ENCODE measurements at regions not wholly inside any gene's neighbourhood (a gene's known extent, or its start where the extent isn't known, plus 50 kb on each side); places are given as distances from the start of the nearest gene placed in this dataset.

DNA sequence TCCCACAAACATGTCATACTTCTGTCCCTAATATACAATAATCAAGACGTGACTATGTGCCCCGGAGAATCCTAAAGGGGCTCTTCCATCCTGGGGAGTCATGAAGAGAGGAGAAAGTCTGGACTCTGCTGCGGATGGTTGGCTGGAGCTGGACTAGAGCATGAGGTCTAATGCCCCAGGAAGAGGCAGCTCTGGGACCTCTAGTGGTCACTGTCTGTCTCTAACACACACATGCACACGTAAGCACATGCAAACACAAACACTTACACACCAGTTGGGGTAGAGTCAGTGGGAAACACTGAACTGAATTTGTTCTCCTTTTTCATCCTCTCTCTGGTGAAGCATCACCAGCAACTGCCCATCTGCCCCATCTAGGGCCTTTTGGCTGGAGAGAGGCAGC lies 271.6 kb downstream of the TDRD15 start:
- peak; percentile 15 for DNase-seq (ENCODE audit: low spot score)

DNA sequence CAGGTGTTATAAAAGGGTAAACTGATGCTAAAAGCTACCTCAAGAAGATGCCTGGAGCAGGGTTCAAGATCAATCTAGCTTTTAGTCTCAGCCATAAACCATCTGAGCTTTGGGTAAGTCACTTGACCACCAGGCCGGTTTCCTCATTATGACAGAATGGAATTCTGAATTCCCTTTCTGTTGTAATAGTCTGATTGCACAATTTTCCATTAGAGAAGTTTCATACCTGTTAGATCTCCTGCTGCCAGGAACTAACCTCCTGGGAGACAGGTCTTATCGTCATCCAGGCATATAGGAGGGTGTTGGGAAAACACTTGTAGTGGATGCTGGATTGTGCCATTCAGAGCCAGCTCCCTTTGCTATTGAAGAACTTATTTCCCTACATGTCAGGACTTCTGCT lies 272.5 kb downstream of the TDRD15 start:
- no peak for DNase-seq (ENCODE audit: low spot score)

DNA sequence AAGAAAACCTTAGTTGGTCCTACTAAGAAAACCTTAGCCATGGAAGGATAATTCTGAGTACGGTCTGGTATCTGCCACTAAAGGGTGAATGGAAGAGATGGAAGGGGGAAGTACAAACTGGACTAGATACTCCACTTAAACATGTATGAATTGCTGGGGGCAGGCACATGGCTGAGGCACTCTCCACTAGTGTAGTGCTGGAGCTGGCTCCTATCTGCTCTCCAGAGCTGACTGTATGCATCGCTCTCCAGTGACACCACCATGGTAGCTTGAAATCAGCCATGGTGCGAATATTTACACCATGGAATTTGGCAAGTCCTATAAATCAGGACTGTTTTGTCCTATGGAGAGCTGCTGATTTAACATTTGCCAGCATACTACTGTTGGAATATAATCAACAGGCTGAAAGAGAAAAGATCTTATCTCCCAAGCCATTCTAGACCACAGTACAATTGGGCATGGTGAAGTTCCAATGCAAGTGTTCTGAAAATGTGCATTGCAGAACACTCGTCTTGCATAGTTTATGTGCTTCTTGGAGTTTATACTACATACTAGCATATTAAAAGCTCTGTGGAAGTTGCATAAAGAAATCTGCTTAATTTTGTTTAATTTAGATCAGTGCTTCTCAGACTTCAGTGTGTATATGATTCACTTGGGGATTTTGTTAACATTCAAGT lies 277.4 kb downstream of the TDRD15 start:
- no peak for DNase-seq (ENCODE audit: low spot score)

DNA sequence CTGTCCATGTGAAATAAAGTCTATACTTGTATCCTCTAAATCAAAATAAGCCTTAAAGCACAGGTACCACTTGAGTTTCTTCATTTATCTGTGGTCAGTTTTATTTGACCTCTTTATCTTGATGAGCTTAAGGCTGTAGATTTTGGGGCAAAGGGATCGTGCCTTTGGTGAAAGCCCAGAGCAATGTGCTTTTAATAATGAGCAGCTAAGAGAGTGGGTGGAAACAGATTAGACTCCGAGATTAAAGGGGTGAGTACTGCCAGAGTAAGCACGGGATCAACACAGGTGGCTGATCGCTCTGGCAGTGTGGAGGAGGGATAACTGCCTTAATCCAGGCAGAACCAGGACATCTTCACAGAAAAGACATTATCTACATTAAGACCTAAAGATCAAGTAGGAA lies 280.4 kb downstream of the TDRD15 start:
- DNase-seq (ENCODE audit: low spot score): no peak

DNA sequence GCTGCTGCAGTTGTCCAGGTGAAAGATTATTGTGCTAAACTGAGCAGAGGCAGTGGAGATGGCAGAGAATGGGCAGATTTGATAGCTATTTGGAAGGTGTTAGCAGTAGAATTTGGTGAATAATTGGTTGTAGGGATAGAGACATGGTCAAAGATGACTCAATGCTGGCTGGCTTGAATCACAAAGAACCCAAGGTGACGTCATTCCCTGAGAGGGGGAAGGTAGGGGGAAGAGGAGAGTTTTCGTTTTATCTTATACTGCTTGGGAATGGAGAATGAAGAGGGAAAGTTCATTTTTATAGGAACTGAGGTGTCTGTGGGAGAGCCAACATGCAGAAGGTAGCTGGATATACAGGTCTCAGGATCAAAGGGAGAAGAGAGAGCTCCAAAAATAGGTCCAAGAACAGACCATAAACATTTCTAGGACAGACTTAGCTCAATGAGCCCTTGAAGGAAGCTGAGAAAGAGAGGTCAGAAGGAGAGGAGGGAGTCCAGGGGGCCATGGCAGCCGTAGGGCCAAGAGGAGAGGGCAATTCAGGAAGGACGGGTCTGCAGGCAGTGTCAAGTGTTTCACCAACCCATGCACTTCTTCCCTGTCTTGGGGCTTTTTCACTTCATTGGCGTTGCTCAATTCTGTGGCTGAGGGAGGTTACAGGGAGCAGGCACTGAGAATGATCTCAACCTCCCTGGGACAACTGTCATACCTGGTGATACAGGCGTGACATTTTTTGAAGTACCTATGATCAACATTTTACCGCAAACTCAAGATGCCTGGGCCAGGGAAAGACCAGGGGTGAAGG lies 281.3 kb downstream of the TDRD15 start:
- DNase-seq (ENCODE audit: low spot score): no peak

DNA sequence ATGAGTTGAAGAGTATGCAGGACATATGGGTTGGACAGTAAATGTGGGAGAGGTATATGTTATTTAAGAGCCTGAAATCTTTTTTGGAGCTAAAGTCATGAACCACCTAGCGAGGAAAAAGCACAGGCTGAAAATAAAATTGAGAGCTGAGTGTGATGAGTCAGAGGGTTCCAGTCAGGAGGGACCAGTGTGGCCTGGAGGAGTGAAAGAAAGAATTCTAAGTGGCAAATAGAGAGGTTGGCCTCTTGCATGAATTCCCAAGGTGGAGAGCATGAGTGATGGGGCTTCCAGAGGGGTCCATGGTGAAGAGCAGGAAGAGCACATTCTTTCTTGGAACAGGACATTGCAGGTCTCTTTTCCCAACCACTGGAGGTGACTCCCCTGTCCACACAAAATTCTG lies 282.6 kb downstream of the TDRD15 start:
- no peak for DNase-seq (ENCODE audit: low spot score)

DNA sequence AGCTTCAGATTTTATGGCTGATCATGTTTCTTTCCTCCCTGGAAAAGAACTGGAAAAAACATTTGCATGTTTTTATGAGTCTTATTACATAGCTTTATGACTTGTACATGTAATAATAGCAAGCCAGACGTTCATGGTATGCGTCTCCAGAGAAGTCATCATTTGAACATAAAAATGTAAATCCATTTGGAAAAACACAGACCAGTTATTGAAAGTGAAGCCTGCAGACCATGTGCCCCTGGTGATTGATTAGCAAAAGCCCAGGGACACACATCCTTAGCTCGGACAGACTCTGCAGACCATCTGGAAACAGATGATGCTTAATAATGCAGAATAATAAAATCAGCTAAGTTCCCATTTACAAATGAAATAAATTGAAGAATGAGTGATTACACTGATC lies 283.1 kb downstream of the TDRD15 start:
- DNase-seq (ENCODE audit: low spot score): no peak

DNA sequence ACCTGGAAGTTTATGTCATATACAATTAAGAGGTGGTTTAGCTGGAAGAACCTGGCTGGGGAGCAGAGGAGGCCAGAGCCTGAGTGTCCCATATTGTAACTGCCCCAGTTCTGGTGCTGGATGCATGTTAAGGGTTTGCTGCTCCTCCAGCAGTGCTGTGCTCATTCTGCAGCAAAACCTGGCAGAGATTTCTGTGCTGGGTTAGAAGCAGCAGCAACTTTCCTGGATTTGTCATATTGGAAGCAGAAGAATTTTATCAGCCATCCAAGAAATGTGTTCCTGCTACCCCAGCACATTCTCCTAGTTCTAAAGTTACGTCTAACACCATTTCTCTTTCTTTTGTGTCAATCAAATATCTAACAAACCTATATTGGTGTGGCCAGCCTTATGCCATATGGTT lies 284.1 kb downstream of the TDRD15 start:
- DNase-seq (ENCODE audit: low spot score): no peak

DNA sequence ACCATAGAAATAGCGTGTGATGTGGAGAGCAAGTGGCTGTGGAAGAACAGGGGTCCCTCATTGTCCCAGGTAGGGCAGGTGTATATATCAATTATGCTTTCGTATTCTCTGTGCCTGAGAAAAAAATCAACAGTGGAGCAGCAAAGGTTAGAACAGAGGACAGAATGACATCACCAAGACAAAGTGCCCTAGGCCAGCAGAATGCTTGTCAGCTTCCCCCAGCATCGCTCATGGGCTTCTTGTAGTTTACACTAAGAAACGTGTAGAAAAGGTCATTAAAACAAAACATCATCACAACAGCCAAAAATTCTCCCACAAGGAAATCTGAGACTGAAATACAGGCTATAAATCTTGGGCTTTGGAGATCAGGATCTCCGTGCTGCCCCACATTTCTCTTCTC lies 288.0 kb downstream of the TDRD15 start:
- DNase-seq (ENCODE audit: low spot score): no peak

DNA sequence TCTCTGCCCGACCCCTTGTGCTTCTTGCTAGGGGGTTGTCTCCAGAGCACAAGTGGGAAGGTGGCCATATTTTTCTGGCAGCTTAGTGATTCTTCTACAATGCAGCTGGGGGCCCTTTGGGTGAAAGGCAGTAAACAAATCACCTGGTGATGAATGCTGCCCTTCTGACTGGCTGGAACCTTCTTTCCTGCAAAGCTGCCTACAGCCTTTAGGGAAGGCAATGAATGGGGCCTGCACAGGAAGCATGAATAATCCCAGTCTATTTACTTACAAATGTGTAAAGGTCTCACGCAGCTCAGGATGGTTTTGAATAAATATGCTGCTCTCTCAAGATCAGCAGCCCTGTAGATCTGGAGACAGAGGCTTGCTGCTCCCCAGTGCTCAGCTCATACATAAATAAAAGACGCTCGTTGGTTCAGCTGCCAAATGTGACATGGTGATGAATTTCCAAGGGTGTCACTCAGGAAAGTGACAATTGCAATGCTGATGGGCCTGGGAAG lies 289.2 kb downstream of the TDRD15 start:
- no peak for DNase-seq (ENCODE audit: low spot score)

DNA sequence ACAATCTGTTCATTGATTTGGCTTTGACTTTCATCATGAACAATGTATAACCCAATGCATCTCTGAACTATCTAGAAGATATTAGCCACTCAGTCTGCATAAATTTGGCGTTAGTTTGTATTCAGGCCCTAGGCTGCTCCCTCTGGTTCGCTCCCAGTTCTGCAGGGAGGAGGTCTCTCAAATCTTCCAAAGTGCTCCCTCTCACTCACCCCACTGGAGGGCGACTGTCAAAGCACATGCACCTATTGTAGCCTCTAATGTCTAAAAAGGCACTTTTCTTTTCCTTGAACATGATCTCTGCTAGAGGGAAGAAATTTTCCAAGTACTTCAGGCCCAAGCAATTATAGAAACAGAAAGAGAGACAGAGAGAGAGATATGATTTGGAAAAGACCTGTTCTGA lies 291.5 kb downstream of the TDRD15 start:
- no peak for DNase-seq (ENCODE audit: low spot score)

DNA sequence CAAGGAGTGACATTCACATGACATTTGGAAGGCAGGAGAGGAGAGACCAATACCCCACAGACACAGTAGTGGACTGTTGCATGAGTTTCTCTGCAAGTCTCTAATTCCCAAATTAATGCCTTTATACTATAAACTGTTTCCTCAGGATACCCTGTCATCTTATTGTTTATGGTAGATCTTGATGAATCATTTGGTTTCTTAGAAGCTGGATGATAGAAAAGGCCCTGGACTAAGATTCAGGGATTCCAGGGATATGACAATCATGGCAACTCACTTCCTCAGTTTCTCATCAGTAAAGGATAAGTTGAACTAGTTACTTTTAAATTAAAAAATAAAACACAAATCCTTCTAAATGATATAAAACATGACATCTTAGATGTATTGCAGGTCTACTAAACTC lies 292.5 kb downstream of the TDRD15 start:
- DNase-seq (ENCODE audit: low spot score): no peak

DNA sequence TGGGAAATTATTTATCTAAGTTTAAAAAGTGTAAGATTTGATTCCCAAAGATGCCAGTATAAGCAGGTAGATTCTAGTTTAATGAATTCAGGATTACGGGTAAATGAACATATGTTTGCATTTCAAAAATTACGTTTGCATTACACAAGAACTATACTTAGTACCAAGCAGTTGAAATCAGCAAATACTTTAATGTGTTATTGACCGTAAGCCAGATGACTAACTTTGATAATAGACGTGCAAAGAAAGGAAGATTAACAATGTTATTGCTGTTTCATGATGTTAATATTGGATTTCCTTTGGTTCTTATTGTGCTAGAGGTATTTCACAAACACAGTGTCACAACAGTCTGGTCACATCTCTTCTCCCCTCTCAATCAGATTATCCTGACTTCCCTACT lies 294.7 kb downstream of the TDRD15 start:
- no peak for DNase-seq (ENCODE audit: low spot score)

DNA sequence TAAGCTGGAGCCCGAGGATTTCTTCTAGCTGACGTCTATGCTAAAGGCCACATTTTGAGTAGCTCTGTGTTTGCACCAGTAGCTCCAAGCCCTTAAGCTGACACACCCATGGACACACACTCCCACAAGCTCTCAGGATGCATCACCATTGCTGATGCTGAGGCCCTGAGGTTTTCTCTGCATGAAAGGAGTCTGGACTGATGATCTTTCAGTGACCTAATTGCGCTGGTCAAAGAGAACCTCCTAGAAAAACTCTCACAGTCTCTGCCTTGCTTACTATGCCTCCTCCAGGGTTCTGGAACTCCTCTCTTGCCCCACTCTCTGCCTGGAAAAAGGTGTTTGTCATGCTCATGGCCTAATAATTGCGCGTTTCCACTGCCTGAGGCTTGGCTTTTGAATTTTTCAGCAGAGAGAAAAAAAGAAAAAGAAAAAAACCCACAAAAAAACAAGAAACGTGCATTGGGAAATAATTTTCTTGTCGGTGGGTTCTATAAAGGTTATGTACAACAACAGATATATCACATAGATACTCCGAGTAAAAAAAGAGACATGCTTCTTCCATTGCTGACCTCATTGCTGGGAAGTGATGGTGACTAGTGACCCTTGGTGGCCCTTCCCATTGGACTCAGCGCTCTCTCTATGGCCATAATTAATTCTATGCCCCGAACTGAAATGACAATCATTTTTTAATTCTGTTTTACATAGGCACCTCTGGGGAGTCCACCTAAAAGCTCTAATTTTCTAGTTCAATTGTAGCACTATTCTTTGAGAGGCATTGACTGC lies 297.0 kb downstream of the TDRD15 start:
- no peak for DNase-seq (ENCODE audit: low spot score)

DNA sequence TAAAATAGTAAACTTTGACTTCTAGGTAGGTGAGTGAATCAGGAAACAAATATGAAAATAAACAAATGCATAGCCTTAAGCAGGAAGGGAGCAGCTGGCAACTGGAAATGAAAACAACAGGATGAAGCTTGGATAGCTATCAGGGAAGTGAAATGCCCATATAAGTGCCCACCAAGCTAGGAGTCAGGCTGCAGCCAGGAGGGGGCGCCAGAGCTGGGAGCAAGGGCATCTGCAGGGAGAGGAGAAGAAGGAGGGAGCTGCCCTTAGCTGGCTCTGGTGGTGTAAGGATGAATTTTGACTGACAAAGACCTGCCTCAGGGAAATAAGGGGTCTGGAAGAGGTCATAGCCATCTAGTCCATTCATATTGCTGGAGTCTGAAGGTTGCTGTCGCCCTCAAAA lies 298.3 kb downstream of the TDRD15 start:
- no peak for DNase-seq (ENCODE audit: low spot score)

DNA sequence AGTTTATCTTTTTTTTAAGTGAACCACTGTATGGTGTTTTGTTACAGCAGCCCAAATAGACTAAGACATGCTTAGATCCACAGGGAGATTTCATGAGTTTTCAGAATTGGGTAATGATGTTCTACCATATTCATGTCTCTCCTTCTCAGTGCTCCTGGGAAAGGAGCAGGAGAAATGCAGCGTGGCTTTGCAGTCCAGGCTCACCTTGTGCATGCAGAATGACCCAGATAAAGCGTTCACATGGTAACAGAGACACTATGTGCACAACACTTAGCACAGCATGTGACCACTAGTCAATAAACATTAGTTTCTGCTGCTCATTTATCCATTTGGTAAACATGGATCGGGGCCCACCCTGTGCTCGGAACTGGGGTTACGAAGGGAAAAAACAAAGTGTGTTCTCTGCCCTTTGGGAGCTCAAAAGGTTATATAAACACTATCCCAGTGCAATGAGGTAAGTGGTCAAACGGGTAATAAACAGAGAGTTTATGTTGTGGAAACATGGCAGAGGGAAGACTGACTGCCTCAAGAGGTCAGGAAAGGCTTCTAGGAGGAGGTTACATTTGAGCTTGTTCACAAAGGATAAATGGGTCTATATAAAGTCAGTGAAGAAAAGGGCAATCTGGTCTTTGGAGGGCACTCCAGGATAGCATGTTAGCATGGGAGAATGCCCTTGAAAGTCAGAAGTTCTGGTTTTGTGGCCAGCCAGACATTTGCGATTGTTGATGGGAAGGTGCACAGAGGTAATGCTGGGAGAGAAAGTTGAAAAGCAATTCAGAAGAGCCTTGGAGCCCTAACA lies 299.2 kb downstream of the TDRD15 start:
- no peak for DNase-seq (ENCODE audit: low spot score)

DNA sequence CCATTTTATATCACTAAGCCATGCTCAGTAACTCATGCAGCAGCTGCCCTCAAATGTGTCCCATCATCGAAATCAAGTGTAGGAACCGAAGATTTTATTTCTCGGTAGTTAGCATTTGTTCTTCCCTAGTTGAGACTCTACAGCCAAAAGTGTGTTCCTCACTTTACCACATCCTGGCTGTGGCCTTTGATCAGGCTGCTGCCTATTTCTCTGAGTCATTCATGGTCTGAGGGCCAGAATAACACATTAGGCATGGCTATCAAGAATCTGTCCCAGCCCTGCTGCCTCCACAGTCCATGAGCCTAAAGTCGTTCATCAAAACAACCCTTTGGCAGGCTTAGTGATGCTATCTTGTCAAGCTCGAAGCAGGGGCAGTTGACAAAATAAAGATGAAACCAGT lies 300.1 kb downstream of the TDRD15 start:
- no peak for DNase-seq (ENCODE audit: low spot score)

DNA sequence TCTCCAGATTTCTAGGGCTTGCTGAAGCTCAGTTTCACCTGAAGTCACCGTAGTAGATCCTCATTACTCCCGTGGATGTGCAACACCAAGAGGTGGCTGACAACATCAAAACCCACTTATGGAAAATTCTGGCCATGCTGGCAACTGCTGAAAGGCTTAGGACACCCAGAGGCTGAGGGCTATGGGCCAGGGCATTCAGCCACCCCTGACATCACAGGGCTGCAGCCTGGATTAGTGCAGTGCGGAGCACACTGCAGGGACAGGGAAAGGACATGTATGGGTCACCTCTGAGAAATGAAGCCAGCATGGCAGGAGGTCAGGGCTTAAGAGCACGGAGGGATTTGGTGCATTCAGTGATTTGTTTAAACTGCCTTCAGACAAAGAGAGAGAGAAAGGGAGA lies 300.6 kb downstream of the TDRD15 start:
- no peak for DNase-seq (ENCODE audit: low spot score)

DNA sequence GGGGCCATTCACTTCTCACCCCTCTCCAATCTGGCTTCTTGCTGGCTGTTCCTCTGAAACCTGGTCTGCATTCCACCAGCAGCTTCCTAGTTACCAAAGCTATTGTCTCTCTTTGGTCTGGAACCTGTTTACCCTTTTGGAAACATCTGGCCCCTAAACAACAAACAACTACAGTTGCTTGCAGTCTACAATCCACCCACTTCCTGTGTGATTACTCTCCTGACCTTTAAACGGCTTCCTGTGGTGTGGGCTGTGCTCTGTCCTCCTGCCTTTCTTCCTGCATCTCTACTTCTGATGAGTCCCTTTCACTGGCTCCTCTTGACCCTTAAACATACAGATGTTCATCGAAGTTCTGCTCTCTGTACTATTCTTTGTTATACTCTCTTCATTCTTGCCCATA lies 303.8 kb downstream of the TDRD15 start:
- no peak for DNase-seq (ENCODE audit: low spot score)

DNA sequence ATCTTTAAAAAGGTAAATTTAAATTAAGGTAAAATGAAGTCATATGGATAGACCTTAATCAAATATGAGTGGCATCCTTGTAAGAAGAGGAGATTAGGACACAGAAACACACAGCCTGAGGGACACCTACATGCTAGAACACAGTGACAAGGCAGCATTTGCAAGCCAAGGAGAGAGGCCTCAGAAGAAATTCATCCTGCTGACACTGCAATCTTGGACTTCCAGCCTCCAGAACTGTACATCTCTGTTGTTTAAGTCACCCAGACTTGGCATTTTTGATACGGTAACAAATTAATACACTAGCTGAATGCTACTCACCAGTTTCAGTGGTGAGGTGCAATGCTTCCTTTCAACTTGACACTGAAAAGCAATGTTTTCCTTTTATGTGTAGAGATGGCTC lies 305.0 kb downstream of the TDRD15 start:
- DNase-seq (ENCODE audit: low spot score): no peak

DNA sequence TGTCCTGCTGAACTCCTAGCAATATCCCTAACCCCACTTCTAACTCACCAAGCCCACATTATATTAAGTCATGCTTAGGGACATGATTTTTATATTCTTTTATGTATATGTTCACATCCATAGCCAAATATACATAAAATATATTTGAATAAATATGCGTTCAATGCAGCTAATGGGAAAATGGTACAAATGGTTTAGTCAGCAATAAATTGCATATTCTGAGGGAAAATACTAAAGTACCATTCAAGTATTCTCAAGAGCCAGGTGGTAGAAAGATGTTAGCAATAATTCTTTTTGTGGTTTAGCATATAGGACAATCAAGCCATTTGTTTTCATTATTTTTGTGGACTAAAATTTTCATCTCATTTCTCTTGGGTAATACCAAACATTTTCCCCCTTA lies 306.0 kb downstream of the TDRD15 start:
- DNase-seq (ENCODE audit: low spot score): no peak

DNA sequence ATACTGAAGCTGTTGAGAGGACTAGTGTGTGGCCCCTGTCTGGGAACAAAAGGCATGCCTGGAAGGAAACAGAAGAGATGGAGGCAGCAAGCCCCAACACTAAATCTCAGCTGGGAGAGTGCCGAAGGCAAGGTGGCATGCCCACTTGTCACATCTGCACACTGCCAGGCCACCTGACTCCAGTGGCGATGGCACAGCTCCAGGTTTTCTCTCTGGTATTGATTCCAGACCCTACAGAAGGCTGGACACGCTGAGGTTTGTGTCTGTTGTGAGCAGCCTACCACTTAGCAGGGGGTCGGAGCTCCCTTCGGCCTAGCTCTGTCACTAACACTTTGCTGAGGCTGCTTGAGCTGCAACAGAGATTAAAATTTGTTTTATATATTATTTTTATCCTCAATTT lies 307.3 kb downstream of the TDRD15 start:
- no peak for DNase-seq (ENCODE audit: low spot score)
